Esophagus (tissue), 2 donors: ENCODE measurements at regions not wholly inside any gene's neighbourhood (a gene's known extent, or its start where the extent isn't known, plus 50 kb on each side); places are given as distances from the start of the nearest gene placed in this dataset.

Source experiments
- H3K27ac ChIP-seq, 2 donors: one replicate each; pipeline ENCODE4 v1.5.1; 2013; ENCODE audit warnings: low read depth in 2 of 2, mild to moderate bottlenecking in 2 of 2, inconsistent platforms in 1 of 2, low read length in 1 of 2, moderate library complexity in 1 of 2
- H3K27me3 ChIP-seq, 2 donors: one replicate each; pipeline ENCODE4 v1.6.1; 2013; ENCODE audit warnings: low read length in 2 of 2, control low read depth in 1 of 2, mild to moderate bottlenecking in 1 of 2; ENCODE audit not compliant: insufficient read depth in 2 of 2, control insufficient read depth in 1 of 2
- H3K36me3 ChIP-seq, 2 donors: one replicate each; pipeline ENCODE4 v1.6.1; 2013; ENCODE audit warnings: low read length in 1 of 2; ENCODE audit not compliant: control insufficient read depth in 2 of 2, insufficient read depth in 2 of 2
- H3K4me1 ChIP-seq, 2 donors: one replicate each; pipeline ENCODE4 v1.6.1; 2013; ENCODE audit warnings: low read length in 1 of 2; ENCODE audit not compliant: control insufficient read depth in 2 of 2, insufficient read depth in 2 of 2
- H3K4me3 ChIP-seq, 2 donors: one replicate each; pipeline ENCODE4 v1.5.1; 2013; ENCODE audit warnings: low read length in 2 of 2, mild to moderate bottlenecking in 2 of 2, low read depth in 1 of 2, moderate library complexity in 1 of 2
- H3K9me3 ChIP-seq, 2 donors: one replicate each; pipeline ENCODE4 v1.6.1; 2013; ENCODE audit warnings: mild to moderate bottlenecking in 2 of 2, low read depth in 1 of 2, low read length in 1 of 2, moderate library complexity in 1 of 2; ENCODE audit not compliant: control insufficient read depth in 2 of 2, insufficient read depth in 1 of 2
- WGBS, 2 donors: extraction: QIAGEN DNeasy Blood & Tissue Kit; methylation state at CpG; one replicate each; pipeline ENCODE4 v1.1.7; 2013; 5-methylcytosine and 5-hydroxymethylcytosine counted together
- donor health status: healthy with polysubstance abuse.
- donor health status: Bipolar disorder and iron deficiency.

- Histone ChIP-seq H3K36me3 (no peaks in the 10 kb centered on the region), H3K27ac (peak overlapping the region in 1 of 2 donors; percentile 63), H3K27me3 (no peaks in the 10 kb centered on the region), H3K9me3 (no peaks in the 10 kb centered on the region), H3K4me1 (peaks cover 2 to 7% of the 10 kb centered on the region in 2 donors), H3K4me3 (no peak overlapping the region)
- 70 to 73% methylated on average over 8 of the region's 8 CpGs for WGBS, 2 donors
Observed at GRCh38 chr1:9419369-9420041, 119.8 kb upstream of the SLC25A33 start.

DNA sequence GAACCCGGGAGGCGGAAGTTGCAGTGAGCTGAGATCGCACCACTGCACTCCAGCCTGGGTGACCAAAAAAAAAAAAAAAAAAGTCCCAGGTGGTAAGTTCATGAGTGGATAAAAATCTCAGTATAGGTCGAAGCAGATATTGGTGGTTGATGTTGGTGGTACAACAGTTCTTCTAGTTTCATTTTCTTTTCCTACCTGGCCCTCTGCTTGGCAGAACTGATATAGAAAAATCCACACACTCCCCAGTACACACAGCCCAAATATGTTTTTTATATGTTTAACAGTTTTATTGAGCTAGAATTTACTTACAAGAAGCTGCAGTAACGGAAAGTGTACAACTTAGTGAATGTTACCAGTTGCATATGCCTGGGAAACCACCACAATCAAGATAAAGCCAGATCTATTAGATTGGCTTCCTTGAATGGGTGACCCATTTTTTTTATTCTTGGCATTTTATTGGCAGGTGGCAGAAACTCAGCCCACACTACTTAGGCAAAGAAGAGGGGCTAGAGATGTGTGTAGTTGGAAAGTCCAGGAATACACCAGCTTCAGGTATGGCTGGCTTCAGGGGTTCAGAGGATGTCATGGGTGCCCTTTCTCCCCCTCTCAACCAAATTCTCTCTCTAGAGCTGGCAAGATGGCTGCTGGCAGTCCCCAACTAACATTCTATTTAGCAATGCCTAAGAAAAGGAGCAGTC lies 118.3 kb upstream of the SLC25A33 start:
- Histone ChIP-seq H3K4me3 (no peak overlapping the region), H3K36me3 (no peaks in the 10 kb centered on the region), H3K9me3 (no peaks in the 10 kb centered on the region), H3K4me1 (peaks cover 2 to 4% of the 10 kb centered on the region in 2 donors), H3K27ac (no peak overlapping the region), H3K27me3 (no peaks in the 10 kb centered on the region)
- 88 to 89% methylated on average over 5 of the region's 5 CpGs for WGBS, 2 donors

- Histone ChIP-seq H3K9me3 (no peaks in the 10 kb centered on the region), H3K36me3 (no peaks in the 10 kb centered on the region), H3K4me3 (no peak overlapping the region), H3K27ac (no peak overlapping the region), H3K4me1 (peaks cover under 1 to 4% of the 10 kb centered on the region in 2 donors), H3K27me3 (no peaks in the 10 kb centered on the region)
- 66 to 84% methylated on average over 5 of the region's 5 CpGs for WGBS, 2 donors
Observed at GRCh38 chr1:9421533-9421873, 117.8 kb upstream of the SLC25A33 start.

DNA sequence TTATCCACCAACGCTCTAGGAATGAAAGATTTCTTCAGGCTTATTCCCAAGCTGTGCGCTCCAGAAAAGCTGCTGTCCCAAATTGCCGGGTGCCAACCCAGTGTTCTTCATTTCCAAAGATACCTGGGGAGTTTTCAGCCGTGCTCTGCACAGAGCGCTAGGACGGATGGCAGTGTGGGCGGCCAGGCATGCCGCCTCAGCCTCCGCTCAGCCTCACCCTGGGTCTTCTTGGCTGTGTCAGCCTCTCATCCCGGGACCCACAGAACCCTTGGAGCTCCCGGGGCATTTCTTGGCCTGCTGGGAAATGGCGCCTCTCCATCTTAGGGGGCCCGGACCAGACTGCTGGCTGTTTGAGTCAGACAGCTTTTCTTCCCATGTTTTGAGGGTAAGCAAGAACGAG lies 116.9 kb upstream of the SLC25A33 start:
- 90 to 92% methylated on average over 14 of the region's 14 CpGs for WGBS, 2 donors
- no peaks in the 10 kb centered on the region for H3K36me3 ChIP-seq
- no peak overlapping the region for H3K27ac ChIP-seq
- H3K4me3 ChIP-seq, result no peak overlapping the region
- peaks cover 0 to 4% of the 10 kb centered on the region in 2 donors for H3K4me1 ChIP-seq
- H3K9me3 ChIP-seq, result no peaks in the 10 kb centered on the region
- no peaks in the 10 kb centered on the region for H3K27me3 ChIP-seq

- no peaks in the 10 kb centered on the region for H3K36me3 ChIP-seq
- no peaks in the 10 kb centered on the region for H3K9me3 ChIP-seq
- 84 to 93% methylated on average over 12 of the region's 12 CpGs for WGBS, 2 donors
- peak overlapping the region in 1 of 2 donors; percentile 30 for H3K27ac ChIP-seq
- no peak overlapping the region for H3K4me3 ChIP-seq
- H3K4me1 ChIP-seq, result peaks cover 0 to 4% of the 10 kb centered on the region in 2 donors
- no peaks in the 10 kb centered on the region for H3K27me3 ChIP-seq
Observed at GRCh38 chr1:9422911-9423505, 116.3 kb upstream of the SLC25A33 start.

DNA sequence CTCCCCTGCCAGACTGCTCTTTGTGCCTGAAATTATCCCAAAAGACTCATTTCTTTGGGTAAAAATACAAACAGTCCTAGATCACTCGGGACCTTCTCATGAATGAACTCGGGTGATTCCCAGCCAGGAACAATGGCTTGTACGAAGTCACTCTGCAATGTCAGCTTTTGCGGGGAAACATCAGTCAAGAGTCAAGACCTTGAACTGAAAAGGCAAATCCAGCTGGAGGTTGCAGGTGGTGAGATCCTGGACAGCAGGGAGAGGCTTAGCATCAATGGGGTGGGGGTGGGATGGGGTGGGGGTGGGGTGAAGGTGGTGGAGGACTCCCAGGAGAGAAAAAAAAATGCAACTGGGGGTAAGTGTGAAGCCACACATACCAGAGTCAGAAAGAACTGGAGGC lies 115.0 kb upstream of the SLC25A33 start:
- peaks cover 0 to 4% of the 10 kb centered on the region in 2 donors for H3K4me1 ChIP-seq
- no peak overlapping the region for H3K4me3 ChIP-seq
- WGBS, 2 donors, result 53 to 72% methylated on average over 4 of the region's 4 CpGs
- H3K9me3 ChIP-seq, result no peaks in the 10 kb centered on the region
- no peak overlapping the region for H3K27ac ChIP-seq
- no peaks in the 10 kb centered on the region for H3K27me3 ChIP-seq
- no peaks in the 10 kb centered on the region for H3K36me3 ChIP-seq

DNA sequence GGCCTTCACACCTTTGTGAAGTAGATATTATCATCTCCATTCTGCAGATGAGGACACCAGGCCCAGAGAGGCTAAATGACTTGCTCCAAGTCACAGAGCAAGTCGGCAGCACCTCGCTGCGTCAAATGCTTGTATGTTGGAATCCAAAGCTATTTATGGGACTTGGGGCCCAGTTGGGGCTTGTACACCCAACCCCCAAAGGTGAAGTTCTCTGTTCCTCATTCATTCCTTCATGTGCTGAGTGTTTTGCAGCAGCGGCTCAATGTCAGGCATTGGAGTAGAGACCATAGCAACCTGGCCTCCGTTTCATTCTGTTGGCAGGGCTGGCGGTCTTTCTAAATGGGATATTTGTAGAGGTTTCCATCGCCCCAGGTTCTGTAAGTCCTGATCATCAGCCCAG lies 113.4 kb upstream of the SLC25A33 start:
- Histone ChIP-seq H3K27ac (no peak overlapping the region), H3K4me1 (peaks cover 0 to 8% of the 10 kb centered on the region in 2 donors), H3K9me3 (no peaks in the 10 kb centered on the region), H3K27me3 (no peaks in the 10 kb centered on the region), H3K36me3 (no peaks in the 10 kb centered on the region), H3K4me3 (no peak overlapping the region)
- WGBS, 2 donors, result 70 to 79% methylated on average over 7 of the region's 7 CpGs

DNA sequence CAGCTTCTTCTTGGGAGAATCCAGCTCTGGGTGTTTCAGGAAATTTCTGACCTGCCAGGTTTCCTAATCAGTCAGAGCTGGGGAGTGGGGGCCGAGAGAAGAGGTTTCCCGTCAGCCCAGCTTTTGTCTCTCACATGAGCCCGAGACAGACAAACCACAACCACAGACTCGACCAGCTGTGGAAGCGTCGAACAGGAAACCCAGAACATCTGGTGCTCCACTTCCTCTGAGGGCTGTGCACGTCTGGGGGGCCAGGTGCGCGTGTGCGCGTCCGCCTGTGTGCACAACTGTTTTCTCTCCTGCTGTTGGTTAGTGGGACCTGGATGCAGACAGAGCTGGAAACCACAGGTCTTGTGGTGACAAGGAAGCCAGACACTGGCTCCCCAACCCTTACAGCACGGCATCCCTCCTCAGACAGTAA lies 113.0 kb upstream of the SLC25A33 start:
- Histone ChIP-seq H3K36me3 (no peaks in the 10 kb centered on the region), H3K9me3 (no peaks in the 10 kb centered on the region), H3K4me1 (peaks cover 0 to 8% of the 10 kb centered on the region in 2 donors), H3K27me3 (no peaks in the 10 kb centered on the region), H3K27ac (no peak overlapping the region), H3K4me3 (no peak overlapping the region)
- WGBS, 2 donors, result 57 to 60% methylated on average over 13 of the region's 13 CpGs

DNA sequence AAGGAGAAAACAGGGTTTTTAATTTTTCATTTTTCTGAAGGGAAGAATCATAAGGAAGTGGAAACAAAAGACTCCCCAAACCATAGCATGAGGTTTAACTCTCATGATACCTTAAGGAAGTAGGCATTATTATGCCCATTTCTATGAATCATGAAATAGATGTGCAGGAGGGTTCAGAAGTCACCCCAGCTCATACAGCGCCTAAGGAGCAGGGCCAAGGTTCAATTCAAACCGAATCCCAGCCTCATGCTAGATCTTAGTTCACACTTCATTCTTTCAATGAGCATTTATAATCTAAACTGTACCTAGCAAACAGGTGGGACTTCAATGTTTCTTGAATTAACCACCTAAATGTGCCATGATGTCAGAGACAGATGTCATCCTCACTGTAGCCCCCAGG lies 111.9 kb upstream of the SLC25A33 start:
- 84 to 86% methylated on average over 2 of the region's 2 CpGs for WGBS, 2 donors
- no peaks in the 10 kb centered on the region for H3K9me3 ChIP-seq
- peaks cover 0 to 8% of the 10 kb centered on the region in 2 donors for H3K4me1 ChIP-seq
- no peaks in the 10 kb centered on the region for H3K36me3 ChIP-seq
- H3K27ac ChIP-seq, result no peak overlapping the region
- no peak overlapping the region for H3K4me3 ChIP-seq
- H3K27me3 ChIP-seq, result no peaks in the 10 kb centered on the region
